ENCODE measurements at regions not wholly inside any gene's neighbourhood (a gene's known extent, or its start where the extent isn't known, plus 50 kb on each side); places are given as distances from the start of the nearest gene placed in this dataset.

DNA sequence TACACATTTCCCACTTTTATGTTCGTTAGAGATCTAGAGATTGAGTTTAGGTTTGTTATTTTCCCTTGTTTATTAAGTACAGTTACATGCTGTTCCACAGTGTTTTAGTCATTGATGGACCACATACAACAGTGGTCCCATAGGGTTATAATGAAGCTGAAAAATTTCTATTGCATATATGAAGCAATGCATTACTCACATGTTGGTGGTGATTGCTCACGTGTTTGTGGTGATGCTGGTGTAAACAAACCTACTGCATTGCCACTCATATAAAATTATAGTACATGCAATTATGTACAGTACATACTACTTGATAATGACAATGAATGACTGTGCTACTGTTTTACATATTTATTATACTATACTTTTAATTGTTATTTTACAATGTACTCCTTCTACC lies 51.0 kb upstream of the NXPH2 start (continued):
- no peak for TF ChIP-seq RBM39 (optimal IDR thresholded peaks at IDR 0.05; ENCODE audit: low read depth, low read length)

DNA sequence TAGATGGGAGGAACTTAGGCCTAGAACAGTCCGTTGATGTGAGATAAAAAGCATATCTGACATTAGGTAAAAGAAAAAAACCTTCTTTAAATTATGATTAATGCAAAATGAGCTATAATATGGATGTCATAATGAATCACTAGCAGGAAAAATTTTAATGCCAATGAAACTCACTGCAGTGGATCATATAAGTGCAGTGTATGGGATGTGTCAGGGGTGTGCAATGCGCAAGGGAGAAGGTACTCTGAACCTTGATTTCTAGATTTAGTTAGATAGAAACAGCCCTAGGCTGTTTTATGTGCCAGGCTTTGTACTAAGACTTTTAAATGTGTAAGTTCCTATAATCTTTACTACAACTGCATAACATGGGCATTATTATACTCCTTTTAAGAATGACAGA lies 50.4 kb upstream of the NXPH2 start:
- Histone ChIP-seq H3K9ac (ENCODE audit: insufficient read depth in 1 of 2, low read depth in 2 of 2, low read length in 2 of 2) (no peak overlapping the region), H2AFZ (ENCODE audit: low read depth, low read length) (no peak overlapping the region), H3K4me2 (ENCODE audit: insufficient read depth, low read length) (no peak overlapping the region), H3K36me3 (ENCODE audit: control insufficient read depth, insufficient read depth, low read length) (no peaks in the 10 kb centered on the region), H3K4me1 (replicated peaks in 1 of 2; ENCODE audit: control insufficient read depth in 2 of 2, insufficient read depth in 2 of 2, low read length in 2 of 2) (no peaks in the 10 kb centered on the region), H4K20me1 (replicated peaks; ENCODE audit: control insufficient read depth, insufficient read depth, low read length) (no peaks in the 10 kb centered on the region), H3K9me1 (ENCODE audit: control insufficient read depth, insufficient read depth, low read length) (no peaks in the 10 kb centered on the region), H3K4me3 (no peak overlapping the region), H3K27me3 (ENCODE audit: control insufficient read depth in 2 of 2, insufficient read depth in 2 of 2, low read length in 2 of 2) (no peaks in the 10 kb centered on the region), H3K27ac (ENCODE audit: extremely low read depth, low read depth, low read length) (no peak overlapping the region), H3K79me2 (ENCODE audit: control insufficient read depth, insufficient read depth, low read length) (no peaks in the 10 kb centered on the region), H3K9me3 (replicated peaks; ENCODE audit: control insufficient read depth, insufficient read depth, low read depth, low read length) (no peaks in the 10 kb centered on the region)
- FAIRE-seq (no peak), DNase-seq (ENCODE audit: extremely low read depth in 1 of 4, low spot score in 3 of 4) (no peak), ATAC-seq (no peak)
- intact Hi-C loops (cut with micrococcal nuclease): no loop called here
- in situ Hi-C loops (cut with MboI): no loop called here
- 0% methylated on average over 2 of the region's 2 CpGs for WGBS (ENCODE audit: insufficient coverage, low coverage, missing lambda C conversion rate)
- CTCF ChIA-PET (ENCODE audit: low intra/inter-chr PET ratio): no interaction called here
- BruUV-seq (replicated peaks): no TSS peak
- POLR2A ChIA-PET: no interaction called here
- TF ChIP-seq SMARCA4 (IDR thresholded peaks at IDR 0.05): no peak
- no peak for TF ChIP-seq ZNF263 (CRISPR knock-in tag; IDR thresholded peaks at IDR 0.05; ENCODE audit: borderline replicate concordance)
- no peak for TF ChIP-seq KAT7 (CRISPR knock-in tag; IDR thresholded peaks at IDR 0.05; ENCODE audit: borderline replicate concordance)
- TF ChIP-seq CHCHD3 (CRISPR knock-in tag; IDR thresholded peaks at IDR 0.05): no peak
- no peak for TF ChIP-seq RNF2 (IDR thresholded peaks at IDR 0.05)
- TF ChIP-seq TGIF2 (CRISPR knock-in tag; IDR thresholded peaks at IDR 0.05): no peak
- TF ChIP-seq, protein P1, sequence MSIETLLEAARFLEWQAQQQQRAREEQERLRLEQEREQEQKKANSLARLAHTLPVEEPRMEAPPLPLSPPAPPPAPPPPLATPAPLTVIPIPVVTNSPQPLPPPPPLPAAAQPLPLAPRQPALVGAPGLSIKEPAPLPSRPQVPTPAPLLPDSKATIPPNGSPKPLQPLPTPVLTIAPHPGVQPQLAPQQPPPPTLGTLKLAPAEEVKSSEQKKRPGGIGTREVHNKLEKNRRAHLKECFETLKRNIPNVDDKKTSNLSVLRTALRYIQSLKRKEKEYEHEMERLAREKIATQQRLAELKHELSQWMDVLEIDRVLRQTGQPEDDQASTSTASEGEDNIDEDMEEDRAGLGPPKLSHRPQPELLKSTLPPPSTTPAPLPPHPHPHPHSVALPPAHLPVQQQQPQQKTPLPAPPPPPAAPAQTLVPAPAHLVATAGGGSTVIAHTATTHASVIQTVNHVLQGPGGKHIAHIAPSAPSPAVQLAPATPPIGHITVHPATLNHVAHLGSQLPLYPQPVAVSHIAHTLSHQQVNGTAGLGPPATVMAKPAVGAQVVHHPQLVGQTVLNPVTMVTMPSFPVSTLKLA (conservative IDR thresholded peaks at IDR 0.05): no peak
- TF ChIP-seq, protein P2, sequence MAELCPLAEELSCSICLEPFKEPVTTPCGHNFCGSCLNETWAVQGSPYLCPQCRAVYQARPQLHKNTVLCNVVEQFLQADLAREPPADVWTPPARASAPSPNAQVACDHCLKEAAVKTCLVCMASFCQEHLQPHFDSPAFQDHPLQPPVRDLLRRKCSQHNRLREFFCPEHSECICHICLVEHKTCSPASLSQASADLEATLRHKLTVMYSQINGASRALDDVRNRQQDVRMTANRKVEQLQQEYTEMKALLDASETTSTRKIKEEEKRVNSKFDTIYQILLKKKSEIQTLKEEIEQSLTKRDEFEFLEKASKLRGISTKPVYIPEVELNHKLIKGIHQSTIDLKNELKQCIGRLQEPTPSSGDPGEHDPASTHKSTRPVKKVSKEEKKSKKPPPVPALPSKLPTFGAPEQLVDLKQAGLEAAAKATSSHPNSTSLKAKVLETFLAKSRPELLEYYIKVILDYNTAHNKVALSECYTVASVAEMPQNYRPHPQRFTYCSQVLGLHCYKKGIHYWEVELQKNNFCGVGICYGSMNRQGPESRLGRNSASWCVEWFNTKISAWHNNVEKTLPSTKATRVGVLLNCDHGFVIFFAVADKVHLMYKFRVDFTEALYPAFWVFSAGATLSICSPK (IDR thresholded peaks at IDR 0.05; ENCODE audit: borderline replicate concordance): no peak
- TF ChIP-seq ZNF165 (CRISPR knock-in tag; IDR thresholded peaks at IDR 0.05; ENCODE audit: borderline replicate concordance): no peak
- TF ChIP-seq PHTF2 (CRISPR knock-in tag; IDR thresholded peaks at IDR 0.05): no peak
- TF ChIP-seq, protein P3, sequence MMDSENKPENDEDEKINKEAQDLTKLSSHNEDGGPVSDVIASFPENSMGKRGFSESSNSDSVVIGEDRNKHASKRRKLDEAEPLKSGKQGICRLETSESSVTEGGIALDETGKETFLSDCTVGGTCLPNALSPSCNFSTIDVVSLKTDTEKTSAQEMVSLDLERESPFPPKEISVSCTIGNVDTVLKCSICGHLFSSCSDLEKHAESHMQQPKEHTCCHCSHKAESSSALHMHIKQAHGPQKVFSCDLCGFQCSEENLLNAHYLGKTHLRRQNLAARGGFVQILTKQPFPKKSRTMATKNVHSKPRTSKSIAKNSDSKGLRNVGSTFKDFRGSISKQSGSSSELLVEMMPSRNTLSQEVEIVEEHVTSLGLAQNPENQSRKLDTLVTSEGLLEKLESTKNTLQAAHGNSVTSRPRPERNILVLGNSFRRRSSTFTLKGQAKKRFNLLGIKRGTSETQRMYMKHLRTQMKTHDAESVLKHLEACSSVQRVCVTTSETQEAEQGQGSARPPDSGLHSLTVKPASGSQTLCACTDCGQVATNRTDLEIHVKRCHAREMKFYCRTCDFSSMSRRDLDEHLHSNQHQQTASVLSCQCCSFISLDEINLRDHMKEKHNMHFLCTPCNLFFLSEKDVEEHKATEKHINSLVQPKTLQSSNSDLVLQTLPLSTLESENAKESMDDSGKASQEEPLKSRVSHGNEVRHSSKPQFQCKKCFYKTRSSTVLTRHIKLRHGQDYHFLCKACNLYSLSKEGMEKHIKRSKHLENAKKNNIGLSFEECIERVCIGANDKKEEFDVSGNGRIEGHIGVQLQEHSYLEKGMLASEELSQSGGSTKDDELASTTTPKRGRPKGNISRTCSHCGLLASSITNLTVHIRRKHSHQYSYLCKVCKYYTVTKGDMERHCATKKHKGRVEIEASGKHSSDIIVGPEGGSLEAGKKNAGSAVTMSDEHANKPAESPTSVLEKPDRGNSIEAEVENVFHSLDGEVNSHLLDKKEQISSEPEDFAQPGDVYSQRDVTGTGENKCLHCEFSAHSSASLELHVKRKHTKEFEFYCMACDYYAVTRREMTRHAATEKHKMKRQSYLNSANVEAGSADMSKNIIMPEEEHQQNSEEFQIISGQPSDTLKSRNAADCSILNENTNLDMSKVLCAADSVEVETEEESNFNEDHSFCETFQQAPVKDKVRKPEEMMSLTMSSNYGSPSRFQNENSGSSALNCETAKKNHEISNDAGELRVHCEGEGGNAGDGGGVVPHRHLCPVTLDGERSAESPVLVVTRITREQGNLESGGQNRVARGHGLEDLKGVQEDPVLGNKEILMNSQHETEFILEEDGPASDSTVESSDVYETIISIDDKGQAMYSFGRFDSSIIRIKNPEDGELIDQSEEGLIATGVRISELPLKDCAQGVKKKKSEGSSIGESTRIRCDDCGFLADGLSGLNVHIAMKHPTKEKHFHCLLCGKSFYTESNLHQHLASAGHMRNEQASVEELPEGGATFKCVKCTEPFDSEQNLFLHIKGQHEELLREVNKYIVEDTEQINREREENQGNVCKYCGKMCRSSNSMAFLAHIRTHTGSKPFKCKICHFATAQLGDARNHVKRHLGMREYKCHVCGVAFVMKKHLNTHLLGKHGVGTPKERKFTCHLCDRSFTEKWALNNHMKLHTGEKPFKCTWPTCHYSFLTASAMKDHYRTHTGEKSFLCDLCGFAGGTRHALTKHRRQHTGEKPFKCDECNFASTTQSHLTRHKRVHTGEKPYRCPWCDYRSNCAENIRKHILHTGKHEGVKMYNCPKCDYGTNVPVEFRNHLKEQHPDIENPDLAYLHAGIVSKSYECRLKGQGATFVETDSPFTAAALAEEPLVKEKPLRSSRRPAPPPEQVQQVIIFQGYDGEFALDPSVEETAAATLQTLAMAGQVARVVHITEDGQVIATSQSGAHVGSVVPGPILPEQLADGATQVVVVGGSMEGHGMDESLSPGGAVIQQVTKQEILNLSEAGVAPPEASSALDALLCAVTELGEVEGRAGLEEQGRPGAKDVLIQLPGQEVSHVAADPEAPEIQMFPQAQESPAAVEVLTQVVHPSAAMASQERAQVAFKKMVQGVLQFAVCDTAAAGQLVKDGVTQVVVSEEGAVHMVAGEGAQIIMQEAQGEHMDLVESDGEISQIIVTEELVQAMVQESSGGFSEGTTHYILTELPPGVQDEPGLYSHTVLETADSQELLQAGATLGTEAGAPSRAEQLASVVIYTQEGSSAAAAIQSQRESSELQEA (IDR thresholded peaks at IDR 0.05; ENCODE audit: low read depth): no peak
